Breast epithelium (tissue), 4 donors: ENCODE measurements at regions not wholly inside any gene's neighbourhood (a gene's known extent, or its start where the extent isn't known, plus 50 kb on each side); places are given as distances from the start of the nearest gene placed in this dataset.

Source experiments
- DNase-seq, 2 donors: peaks; one replicate each; pipeline ENCODE4 v3.0.0-alpha.2; 2019; ENCODE audit warnings: low spot score in 2 of 2
- H3K27ac ChIP-seq, 2 donors: fragments of 200-600 bp; sonication (generic) in 1 of 2; one replicate each; pipeline ENCODE4 v1.5.1; 2016 to 2019; ENCODE audit warnings: mild to moderate bottlenecking in 1 of 2
- H3K27me3 ChIP-seq, 2 donors: fragments of 200-600 bp; sonication (generic) in 1 of 2; one replicate each; pipeline versions ENCODE4 v1.5.1 to v1.6.0; 2017 to 2019; ENCODE audit warnings: control low read depth in 1 of 2, mild to moderate bottlenecking in 1 of 2
- H3K36me3 ChIP-seq: fragments of 200-600 bp; one replicate; pipeline ENCODE4 v1.5.1; 2019
- H3K4me1 ChIP-seq, 2 donors: fragments of 200-600 bp; sonication (generic); one replicate each; pipeline ENCODE4 v1.5.1; 2016 to 2019; ENCODE audit warnings: control low read depth in 1 of 2
- H3K4me3 ChIP-seq, 3 donors: fragments of 200-600 bp; sonication (generic); 1 replicate in 2 of 3; 2 replicates in 1 of 3; pipeline ENCODE4 v1.5.1; 2016 to 2019; ENCODE audit warnings: mild to moderate bottlenecking in 3 of 3, moderate library complexity in 2 of 3
- H3K9me3 ChIP-seq, 2 donors: fragments of 200-600 bp; sonication (generic) in 1 of 2; one replicate each; pipeline ENCODE4 v1.5.1; 2016 to 2019; ENCODE audit warnings: control low read depth in 1 of 2
- CTCF ChIP-seq, 3 donors: fragments of 450-650 bp; IDR thresholded peaks; one replicate each; pipeline ENCODE4 v1.5.1; 2016 to 2017; ENCODE audit warnings: antibody characterized with exemption in 3 of 3, mild to moderate bottlenecking in 3 of 3, moderate library complexity in 3 of 3
- POLR2A ChIP-seq: fragments of 450-650 bp; IDR thresholded peaks from one replicate; pipeline ENCODE4 v1.6.1; 2016; ENCODE audit warnings: antibody characterized with exemption, mild to moderate bottlenecking, moderate library complexity
- POLR2AphosphoS5 ChIP-seq, 3 donors: sonication (generic); formaldehyde crosslinking; IDR thresholded peaks; one replicate each; pipeline ENCODE4 v1.6.1; 2017; ENCODE audit warnings: antibody characterized with exemption in 3 of 3
- intact Hi-C: fragments of 100-400 bp; cut with DNase I; formaldehyde crosslinking; loops from one replicate; pipeline ENCODE4 v1.15.1; 2023; ENCODE audit warnings: low total_unique reads

- intact Hi-C loops = no loop called here
- DNase-seq = no peak
- H3K4me1 ChIP-seq = no peaks in the 10 kb centered on the region
- H3K27me3 ChIP-seq = no peaks in the 10 kb centered on the region
- no peak for TF ChIP-seq POLR2A
- TF ChIP-seq CTCF (IDR thresholded peaks at IDR 0.05) = peak in 1 of 3 donors; percentile 18
- TF ChIP-seq POLR2AphosphoS5 (IDR thresholded peaks at IDR 0.05) = no peak
- H3K27ac ChIP-seq = no peak overlapping the region
- H3K9me3 ChIP-seq = no peaks in the 10 kb centered on the region
- H3K4me3 ChIP-seq = no peak overlapping the region
- no peaks in the 10 kb centered on the region for H3K36me3 ChIP-seq
These were observed 250.2 kb downstream of the LTN1 start for GRCh38 chr21:28742527-28742926.

- Histone ChIP-seq H3K27ac (no peak overlapping the region), H3K4me3 (no peak overlapping the region), H3K36me3 (no peaks in the 10 kb centered on the region), H3K27me3 (no peaks in the 10 kb centered on the region), H3K4me1 (no peaks in the 10 kb centered on the region), H3K9me3 (peaks cover 0 to 3% of the 10 kb centered on the region in 2 donors)
- intact Hi-C loops = no loop called here
- DNase-seq = no peak
- no peak for TF ChIP-seq POLR2AphosphoS5 (IDR thresholded peaks at IDR 0.05)
- no peak for TF ChIP-seq CTCF (IDR thresholded peaks at IDR 0.05)
- TF ChIP-seq POLR2A = no peak
These were observed 252.6 kb downstream of the LTN1 start for GRCh38 chr21:28740125-28740524.

- no peak overlapping the region for H3K27ac ChIP-seq
- intact Hi-C loops = no loop called here
- H3K4me3 ChIP-seq = no peak overlapping the region
- peaks cover 0 to 4% of the 10 kb centered on the region in 2 donors for H3K9me3 ChIP-seq
- H3K4me1 ChIP-seq = no peaks in the 10 kb centered on the region
- no peak for TF ChIP-seq POLR2A
- no peak for TF ChIP-seq CTCF (IDR thresholded peaks at IDR 0.05)
- TF ChIP-seq POLR2AphosphoS5 (IDR thresholded peaks at IDR 0.05) = no peak
- no peaks in the 10 kb centered on the region for H3K27me3 ChIP-seq
- no peak for DNase-seq
- no peaks in the 10 kb centered on the region for H3K36me3 ChIP-seq
These were observed 253.8 kb downstream of the LTN1 start for GRCh38 chr21:28738882-28739281.

GRCh38 chr21:28738420-28738704, 254.3 kb downstream of the LTN1 start:
- H3K27me3 ChIP-seq = no peaks in the 10 kb centered on the region
- no peak overlapping the region for H3K4me3 ChIP-seq
- peaks cover 0 to 4% of the 10 kb centered on the region in 2 donors for H3K9me3 ChIP-seq
- no peak for DNase-seq
- no peak overlapping the region for H3K27ac ChIP-seq
- intact Hi-C loops = no loop called here
- H3K36me3 ChIP-seq = no peaks in the 10 kb centered on the region
- H3K4me1 ChIP-seq = no peaks in the 10 kb centered on the region
- no peak for TF ChIP-seq POLR2AphosphoS5 (IDR thresholded peaks at IDR 0.05)
- TF ChIP-seq CTCF (IDR thresholded peaks at IDR 0.05) = no peak
- TF ChIP-seq POLR2A = no peak

- H3K4me1 ChIP-seq = no peaks in the 10 kb centered on the region
- no peaks in the 10 kb centered on the region for H3K27me3 ChIP-seq
- TF ChIP-seq POLR2AphosphoS5 (IDR thresholded peaks at IDR 0.05) (no peak), CTCF (IDR thresholded peaks at IDR 0.05) (no peak), POLR2A (no peak)
- peaks cover 0 to 4% of the 10 kb centered on the region in 2 donors for H3K9me3 ChIP-seq
- no peak overlapping the region for H3K4me3 ChIP-seq
- intact Hi-C loops = no loop called here
- DNase-seq = no peak
- no peak overlapping the region for H3K27ac ChIP-seq
- no peaks in the 10 kb centered on the region for H3K36me3 ChIP-seq
These were observed 254.8 kb downstream of the LTN1 start for GRCh38 chr21:28737674-28738419.
